ENCODE measurements at regions not wholly inside any gene's neighbourhood (a gene's known extent, or its start where the extent isn't known, plus 50 kb on each side); places are given as distances from the start of the nearest gene placed in this dataset.

DNA sequence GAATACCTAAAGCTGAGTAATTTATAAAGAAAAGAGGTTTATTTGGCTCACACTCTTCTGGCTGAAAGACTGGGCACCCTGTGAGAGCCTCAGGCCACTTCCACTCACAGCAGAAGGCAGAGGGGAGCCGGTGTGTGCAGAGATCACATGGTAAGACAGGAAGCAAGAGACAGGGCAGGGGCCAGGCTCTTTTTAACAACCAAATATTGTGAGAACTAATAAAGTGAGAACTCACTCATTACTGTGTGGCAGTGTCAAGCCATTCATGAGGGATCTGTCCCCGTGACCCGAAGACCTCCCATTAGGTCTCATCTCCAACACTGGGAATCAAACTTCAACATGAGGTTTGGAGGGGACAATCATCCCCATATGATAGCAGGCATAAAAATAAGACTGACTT is 180.8 kb upstream of the DIO3 start:
- DNase-seq = no peak

DNA sequence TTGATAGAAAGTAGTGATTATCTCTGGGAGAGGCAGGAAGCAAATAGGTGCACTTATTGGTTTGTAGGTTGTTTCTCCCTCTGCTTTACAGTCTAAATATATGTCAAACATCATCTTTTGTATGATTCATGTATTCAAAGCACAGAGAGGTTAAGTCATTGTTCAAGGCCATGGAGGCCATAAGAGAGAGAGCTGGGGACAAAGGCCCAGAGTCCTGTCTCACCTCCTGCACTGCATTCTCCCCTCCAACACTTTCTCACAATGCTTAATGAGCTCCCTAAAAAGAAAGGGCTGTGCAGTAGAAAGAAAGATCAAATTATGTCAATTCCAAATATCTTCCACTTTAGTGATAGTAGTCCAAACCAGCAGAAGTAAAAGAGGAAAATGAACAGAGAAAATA is 180.4 kb upstream of the DIO3 start:
- DNase-seq = no peak

DNA sequence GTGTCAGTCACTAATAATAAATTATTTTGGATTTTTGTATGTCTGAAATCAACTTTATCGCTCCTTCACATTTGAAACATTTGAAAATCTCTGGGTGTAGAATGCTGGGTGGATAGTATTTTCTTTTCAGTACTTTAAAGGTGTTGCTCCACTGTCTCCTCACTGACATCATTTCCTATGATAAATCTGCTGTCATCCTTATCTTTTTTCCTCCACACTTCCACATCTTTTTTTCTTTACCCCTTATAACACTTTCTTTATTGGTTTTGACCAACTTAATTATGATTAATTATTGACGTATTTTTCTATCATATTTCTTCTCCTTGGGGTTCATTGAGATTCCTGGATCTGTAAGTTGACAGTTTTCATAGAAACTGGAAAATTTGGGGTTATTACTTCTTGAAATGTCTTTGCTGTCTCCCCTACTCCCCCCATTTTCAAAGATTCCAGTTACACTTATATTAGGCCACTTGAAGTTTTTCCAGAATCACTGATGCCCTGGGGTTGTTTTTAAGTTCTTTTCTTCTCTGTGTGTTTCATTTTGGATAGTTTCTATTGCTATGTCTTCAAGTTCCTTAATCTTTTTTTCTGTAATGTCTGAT is 177.5 kb upstream of the DIO3 start:
- DNase-seq = no peak

DNA sequence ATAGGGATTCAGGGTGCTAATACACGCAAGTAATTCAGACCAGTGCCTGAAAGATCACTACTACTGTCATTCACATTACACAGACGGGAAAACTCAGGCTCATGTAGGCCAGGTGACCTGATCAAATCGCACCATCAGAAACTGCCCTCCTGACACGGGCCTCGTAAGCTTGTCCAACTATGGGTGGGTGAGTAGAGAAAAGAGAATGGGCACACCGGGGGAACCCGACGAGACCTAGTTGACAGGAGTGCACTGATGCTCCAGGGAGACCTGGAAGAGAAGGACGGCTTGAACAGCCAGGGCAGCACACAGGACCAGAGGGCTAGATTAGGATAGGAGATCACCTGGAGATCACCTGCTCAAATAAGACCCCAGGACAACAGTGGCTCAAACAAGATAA is 166.9 kb upstream of the DIO3 start:
- no peak for DNase-seq

DNA sequence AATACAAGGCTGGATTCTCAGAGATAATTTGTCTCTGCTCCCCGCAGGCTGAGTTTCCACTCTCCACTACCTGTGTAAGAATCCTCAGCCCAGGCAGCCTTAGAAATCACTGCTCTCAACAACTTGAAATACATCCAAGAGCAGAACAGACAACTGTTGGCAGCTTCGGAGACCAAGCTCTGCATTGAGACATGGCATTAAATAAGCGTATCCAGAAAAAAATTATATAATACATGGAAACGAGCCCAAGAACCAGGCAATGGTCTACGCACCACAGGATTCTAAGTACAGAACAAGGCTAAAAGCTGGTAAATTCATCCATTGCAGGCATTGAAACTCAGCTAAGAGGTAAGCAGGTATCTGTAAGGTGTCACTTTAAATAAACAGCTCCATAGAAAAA is 165.5 kb upstream of the DIO3 start:
- DNase-seq = no peak

DNA sequence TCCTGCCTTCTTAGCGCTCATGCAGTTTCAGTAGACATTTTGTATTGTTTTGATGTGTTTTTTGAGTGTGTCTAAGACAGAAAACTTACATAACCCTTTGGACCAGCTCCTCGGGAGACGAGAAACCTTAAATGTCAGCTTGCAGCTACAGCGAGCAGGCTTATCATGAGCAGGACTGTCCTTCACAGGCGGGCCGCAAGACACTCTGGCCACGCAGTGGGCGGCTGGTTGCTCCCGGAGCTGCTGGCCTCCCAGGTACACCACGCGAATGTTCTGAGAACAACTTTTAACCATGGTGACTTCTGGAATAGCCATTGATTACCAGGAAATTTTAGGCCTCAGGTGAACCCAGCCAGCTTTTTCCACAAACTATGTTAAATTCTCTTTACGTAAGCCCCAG is 164.1 kb upstream of the DIO3 start:
- no peak for DNase-seq

DNA sequence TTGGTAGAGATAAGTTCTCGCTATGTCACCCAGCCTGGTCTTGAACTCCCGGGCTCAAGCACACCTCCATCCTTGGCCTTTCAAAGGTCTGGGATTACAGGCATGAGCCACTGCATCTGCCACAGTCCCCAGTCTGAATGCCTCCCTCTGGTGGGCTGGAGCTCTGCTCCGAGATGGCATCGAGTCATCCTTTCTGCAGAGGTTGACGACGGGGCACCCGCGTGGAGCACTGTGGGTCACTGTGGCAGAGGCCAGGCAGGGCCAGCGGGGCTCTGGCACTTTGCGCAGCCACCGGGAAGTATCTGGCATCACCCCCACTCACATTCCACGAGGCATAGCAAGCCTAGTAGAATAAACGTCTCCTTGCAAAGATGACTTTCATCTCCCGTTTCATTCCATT is 163.3 kb upstream of the DIO3 start:
- DNase-seq = no peak

DNA sequence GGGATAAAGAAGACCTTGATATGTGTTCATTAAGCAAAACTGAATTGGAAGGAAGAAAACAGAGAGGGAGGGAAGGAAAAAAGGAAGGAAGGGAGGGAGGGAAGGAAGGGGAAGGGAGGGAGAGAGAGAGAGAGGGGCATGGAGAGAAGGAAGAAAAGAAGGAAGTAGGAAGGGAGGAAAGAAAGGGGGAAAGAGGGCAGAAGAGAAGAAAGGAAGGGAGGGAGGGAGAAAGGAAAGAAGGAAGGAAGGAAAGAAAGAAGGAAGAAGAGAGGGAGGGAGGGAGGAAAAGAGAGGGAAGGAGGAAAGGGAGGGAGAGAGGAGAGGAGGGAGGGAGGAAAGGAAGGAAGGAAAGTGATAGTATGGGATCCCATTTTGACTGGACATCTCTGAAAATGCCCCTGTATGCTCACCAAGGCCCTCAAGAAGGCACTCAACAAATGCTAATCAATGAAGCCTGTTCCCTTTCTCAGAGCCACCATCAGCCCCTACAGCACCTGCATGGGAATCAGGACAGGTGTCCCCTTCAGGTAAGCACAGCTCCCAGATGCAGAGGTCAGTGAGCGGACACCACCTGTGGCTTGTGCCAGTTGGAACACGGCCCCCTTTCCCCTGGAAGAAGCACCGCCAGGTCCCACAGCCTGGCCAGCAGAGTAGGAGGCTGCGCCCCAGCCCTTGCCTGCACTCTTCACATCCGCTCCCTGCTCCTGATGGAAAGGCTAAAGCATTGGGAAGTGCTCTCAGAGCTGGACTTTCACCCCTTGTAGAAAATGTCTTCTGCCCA is 161.4 kb upstream of the DIO3 start:
- no peak for DNase-seq

DNA sequence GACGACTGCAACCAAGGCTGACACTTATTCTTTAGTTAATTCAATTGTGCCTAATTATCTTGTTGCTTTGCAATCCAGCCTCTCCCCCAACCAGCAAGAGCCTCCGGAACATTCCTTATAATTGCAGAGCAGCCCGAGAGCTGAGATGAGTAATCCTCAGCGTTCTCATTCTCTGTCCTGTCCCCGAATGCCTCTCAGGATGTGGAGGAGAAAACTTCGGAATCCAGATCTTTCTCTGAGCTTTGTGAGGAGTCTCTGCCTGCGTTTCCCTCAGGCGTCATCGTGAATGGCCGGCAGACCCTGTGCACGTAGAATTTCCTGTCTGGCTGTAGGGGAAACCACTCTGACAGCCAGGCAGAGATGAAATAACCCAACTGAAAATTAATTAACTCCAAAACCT is 160.5 kb upstream of the DIO3 start:
- no peak for DNase-seq

DNA sequence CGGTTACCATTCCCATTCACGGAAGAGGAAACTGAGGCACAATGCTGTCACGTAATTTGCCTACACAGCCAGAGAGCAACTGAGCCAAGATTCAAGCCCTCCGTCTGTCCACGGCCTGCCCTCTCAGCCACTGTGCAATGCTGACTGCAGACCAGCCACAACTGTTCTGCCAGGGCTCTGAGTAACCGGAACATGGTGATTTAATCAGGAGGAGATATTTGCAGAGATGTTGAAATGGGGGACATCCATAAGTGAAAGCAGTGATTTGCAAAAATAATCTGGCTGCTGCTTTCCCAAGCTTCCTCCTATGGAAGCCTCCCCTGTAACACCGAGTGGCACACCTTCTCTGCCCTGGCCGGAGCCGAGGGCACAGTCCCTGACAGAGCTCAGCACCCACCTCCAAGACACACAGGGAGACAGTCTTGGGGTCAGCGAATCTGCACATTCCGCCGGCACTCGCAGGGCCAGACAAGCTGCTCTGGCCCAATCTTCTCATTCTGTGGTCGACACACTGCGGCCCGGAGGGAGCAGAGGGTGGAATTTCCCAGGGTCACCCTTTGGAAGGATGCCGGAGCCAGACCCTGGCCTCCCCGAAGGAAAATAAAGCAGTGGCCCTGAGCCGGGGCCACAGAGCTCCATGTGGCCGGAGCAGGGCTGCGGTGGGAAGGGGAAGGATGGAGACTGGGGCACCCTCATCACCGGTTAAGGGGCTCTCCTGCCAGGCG is 158.2 kb upstream of the DIO3 start:
- DNase-seq = no peak

DNA sequence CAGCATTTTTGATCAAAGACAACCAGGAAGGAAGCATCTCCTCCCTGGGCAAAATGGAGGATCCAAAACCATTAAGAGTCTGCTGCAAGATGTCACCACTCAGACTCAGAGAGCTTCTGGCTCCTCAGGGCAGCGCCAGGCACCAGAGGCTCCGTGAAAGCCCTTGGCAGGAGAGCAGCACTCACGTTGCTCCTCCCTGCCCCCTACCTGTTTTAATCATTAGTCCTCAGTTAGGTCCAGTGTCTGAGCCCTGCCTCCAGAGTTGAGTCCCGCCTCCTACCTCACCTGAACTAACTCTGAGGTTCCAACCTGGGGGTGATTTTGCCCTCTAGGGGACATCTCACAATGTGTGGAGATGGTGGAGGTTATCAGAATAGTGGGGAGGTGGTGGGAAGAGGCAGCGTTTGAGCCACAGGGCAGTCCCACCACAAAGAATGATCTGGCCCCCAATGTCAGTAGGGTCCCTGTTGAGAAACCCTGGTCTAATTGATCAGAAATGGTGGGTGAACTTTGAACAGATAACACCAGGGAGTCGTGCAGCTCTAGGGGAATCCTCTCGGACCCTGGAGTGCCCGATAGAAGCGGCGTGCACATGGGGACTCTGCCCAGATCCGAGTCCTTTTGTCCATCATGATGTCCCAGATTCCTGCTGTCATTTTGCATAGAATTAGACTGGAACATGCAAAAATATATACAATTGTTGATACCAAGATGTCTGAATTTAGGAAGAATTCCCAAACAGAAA is 156.7 kb upstream of the DIO3 start:
- no peak for DNase-seq

DNA sequence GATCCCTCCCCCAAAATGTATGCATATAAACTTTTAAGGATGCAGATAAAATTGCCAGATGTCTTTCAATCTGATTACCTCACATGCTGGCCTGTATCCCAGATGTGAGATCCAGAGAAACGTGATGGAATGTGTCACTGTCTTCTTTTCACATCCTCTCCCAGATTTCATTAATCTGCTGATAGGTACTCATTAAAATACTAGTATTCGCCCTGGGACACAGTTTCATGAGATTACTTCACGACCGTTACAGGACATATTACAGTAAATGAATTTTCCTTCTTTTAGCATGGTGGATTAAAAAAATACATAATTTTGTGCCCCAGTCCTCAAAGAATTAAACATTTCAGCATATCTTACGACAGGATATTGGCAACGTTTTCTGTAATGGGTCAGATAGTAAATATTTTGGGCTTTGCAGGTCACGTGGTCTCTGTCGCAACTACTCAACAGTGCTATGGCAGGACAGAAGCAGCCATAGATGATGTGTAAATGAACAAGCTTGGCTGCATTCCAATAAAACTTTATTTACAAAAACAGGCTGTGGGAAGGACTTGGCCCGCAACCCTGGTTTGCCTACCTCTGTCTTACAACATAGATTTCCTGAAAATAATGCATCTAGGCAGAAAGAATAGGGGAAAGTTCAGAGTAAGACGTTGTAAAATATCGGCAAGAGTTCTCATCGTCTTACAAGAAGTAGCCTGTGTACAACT is 156.0 kb upstream of the DIO3 start:
- no peak for DNase-seq

DNA sequence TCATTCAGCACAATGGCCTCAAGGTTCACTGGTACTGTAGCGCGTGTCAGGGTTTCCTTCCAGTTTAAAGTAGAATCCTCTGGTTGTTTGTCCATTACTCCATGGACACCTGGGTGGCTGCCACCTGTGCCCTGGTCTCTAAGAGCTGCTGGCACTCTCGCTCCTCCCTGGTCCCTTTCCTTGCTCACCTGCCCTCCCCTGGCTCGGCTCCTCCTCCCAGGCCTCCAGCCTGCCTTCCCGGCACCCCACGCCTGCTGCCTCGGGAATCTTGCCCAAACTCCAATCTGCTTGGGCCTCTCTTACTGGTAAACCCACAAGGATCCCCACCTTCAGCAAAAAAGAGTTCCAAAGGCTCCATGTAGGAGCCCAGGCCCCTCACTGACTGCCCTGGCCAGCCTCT is 154.4 kb upstream of the DIO3 start:
- DNase-seq = no peak

DNA sequence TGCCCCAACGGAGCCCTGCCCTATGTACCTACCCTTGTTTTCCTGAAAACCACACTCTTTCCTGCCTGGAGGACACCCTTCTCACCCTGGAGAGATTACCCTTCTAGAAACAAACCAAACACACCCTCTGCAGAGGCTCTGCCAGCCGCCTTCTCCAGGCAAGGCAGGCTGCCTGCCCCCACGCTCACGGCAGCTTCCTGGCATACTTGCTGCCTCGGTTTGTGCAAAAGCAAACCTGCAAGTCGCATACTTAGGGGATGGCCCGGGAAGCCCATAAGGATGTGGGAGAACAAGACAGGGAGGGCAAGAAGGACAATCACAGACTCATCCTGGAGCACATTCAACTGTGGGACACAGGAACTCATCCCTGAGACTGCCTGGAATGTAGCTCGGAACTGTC is 154.0 kb upstream of the DIO3 start:
- DNase-seq = no peak

DNA sequence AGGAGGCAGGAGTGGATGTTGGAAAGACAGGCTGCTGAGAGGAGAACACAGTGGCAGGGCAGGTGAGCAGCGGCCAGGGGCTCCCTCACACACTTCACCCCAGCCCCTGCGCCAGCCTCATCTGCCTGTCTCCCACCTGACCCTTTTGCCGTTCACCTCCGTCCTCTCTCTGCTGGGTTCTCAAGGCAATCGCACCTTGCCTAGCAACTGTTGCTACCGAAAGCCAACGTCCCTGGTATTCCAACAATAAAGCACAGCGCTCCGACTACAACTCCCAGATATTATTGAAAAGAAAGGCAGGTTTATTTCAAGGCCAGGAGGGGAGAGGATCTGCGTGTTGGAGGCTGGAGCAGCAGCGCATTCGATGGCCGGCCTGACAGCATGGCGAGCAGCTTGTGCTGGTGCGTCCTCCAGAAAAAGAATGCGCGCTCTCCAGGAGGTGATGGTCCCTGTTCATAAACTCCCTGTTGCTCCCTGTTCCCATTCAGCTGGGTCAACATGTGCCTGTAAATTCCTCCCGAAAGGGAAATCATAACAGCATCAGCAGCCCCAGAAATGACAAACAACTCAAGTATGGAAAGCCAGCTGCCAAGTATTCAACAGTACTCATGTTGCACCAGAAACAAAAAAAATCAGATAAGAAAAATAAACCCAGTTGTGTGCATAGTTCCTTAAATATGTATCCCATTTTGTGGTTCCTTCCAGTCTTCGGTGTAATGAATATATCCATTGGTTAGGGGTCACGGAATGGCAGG is 153.0 kb upstream of the DIO3 start:
- DNase-seq = no peak

DNA sequence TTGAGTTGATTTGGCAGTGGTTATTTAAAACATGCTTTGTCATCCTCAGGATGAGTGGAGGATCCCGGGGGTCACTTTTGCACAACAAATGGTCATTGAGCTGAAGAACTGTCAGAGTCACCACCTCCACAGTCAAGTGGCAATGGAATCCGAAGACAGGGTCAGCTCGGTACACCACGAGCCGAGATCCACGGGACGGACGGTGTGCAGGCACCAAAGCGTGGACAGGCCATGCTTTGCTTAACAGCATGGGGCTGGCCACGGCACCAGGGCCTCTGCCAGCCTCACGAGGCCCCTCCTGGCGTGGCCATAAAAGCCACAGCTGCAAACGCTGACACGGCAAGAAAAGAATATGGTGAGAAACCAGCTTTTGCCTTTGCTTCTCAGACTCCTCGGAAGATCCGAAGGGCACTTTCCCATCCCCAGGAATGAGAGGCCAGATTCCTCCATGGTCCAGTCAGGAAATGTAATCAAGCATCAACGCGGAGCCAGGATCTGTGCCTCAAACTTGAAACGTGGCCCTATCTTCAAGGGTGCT is 152.2 kb upstream of the DIO3 start:
- DNase-seq = no peak

DNA sequence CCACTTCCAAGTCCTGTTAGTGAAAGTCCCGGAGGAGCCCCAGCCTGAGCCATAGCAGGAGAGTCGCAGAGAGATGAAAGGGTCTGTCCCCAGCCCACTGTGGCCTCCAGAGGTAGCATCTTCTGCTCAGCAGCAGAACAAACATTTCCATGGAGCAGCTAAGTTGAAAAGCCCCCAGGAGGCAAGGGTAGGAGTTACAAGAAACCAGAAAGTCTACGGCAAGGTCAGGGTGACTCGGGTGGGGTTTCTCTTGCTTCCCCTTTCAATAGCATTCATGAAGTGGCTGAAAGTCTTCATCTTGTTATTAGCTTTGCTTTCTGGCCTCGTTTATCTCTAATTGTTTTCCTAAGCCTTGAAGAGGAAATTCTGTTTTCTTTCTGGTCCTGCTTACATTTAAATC is 151.2 kb upstream of the DIO3 start:
- no peak for DNase-seq

DNA sequence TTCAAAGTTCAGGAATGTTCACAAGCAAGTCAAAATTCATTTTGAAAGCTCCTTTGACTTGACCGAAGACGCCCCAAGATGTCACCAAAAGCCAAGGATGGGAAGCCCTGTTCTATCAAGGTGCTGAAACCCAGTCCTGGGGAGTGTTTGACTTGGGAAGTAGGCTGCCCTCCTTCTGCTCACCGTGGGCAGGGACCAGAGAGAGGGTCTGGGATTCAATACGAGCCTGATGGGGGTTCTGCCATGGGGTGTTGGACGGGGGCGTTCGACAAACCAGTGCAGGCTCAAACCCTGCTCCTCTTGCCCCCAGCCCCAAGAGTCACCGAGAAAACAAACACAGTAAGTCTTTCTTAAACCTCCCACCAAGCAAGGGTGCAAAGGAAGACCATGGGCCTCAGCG is 150.1 kb upstream of the DIO3 start:
- no peak for DNase-seq

DNA sequence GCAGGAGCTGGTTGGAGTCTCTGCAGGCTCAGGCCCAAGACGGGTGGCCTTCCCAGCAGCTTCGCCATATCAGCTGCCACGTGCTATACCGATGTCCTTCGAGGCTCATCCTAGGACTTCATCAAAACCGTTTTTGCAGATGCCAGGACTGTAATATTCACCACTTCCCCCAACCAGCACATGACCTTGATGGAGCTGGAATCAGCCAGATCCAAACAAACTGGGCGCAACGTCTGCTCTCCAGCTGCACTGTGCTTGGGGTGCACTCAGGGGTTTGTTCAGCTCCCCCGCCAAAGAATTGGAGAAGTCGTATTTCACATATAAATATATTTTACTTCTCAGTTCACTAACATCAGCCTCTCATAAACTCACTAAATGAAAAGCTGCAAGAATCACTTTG is 149.5 kb upstream of the DIO3 start:
- no peak for DNase-seq

DNA sequence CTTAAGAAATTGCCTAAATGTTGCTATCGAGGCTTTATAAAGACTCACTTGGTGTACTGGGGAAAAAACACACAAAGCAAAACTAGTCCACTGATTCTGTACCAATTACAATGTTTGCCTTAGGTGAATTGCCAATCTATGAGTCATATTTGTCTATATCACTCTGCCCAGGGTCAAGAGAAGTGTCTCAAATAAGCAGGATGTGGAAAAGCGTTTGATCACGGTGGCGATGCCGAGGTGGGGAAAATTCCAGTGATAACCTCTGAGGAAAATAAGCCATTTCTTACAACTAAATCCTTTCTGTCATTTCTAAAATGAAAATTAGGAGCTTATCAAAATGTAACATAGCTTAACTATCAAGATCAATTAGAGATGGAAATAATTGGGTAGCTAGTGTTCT is 148.6 kb upstream of the DIO3 start:
- no peak for DNase-seq

DNA sequence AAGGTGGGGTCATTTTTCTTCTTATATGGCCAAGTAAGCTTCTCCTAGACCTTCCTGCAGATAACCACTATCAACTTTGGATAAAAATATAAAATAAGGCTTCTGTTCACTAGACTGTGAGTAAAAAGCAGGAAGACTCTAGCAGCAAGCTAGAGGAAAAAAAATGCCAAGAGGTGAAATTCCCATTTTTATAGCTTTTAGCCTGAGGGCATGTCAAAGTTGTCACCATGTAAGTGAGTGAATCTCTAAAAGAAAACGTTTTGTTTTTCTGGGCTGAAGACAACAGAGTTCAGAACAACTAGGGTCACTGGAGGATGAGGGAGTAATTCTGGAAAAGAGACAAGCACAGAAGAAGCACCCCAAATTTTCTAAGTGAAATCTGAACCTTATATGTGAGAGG is 143.9 kb upstream of the DIO3 start:
- no peak for DNase-seq

DNA sequence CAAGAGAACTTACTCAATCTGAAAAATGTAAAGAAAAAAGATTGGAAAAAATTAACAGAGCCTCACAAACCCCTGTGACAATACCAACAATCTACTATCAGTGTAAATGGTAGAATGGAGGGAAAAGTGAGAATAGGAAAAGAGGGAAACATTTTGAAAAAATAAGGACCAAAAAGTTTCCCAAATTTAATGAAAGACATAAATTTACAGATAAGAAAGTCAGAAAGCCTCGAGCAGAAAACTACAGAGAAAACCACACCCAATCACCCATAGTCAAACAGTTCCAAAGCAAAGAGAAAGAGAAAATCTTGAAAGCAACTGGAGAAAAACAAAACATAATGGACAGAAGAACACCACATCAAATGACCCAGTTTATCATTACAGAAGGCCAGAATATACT is 142.7 kb upstream of the DIO3 start:
- no peak for DNase-seq
